CD14-positive monocyte (primary cell): ENCODE measurements at regions not wholly inside any gene's neighbourhood (a gene's known extent, or its start where the extent isn't known, plus 50 kb on each side); places are given as distances from the start of the nearest gene placed in this dataset.

Source experiments
- DNase-seq, 3 donors: peaks; one replicate each; pipeline ENCODE4 v3.0.0-alpha.2; 2011 to 2022
- H2AFZ ChIP-seq: 2 replicates; pipeline ENCODE4 v1.6.0; 2012; ENCODE audit warnings: mild to moderate bottlenecking, low read depth, low read length, inconsistent platforms; ENCODE audit not compliant: insufficient read depth, poor library complexity, severe bottlenecking
- H3K27ac ChIP-seq, 2 donors: 1 replicate in 1 of 2; 2 replicates in 1 of 2; pipeline ENCODE4 v1.5.1; 2012 to 2013; ENCODE audit warnings: low read length in 2 of 2, control low read depth in 1 of 2, inconsistent platforms in 1 of 2, low read depth in 1 of 2, mild to moderate bottlenecking in 1 of 2
- H3K27me3 ChIP-seq, 2 donors: one replicate each; pipeline versions ENCODE4 v1.6.0 to v1.6.1; 2011 to 2013; ENCODE audit warnings: low read length in 2 of 2; ENCODE audit not compliant: control insufficient read depth in 2 of 2, insufficient read depth in 2 of 2
- H3K36me3 ChIP-seq, 2 donors: replicated peaks in 1 of 2; 1 replicate in 1 of 2; 2 replicates in 1 of 2; pipeline versions ENCODE4 v1.5.1 to v1.6.1; 2012 to 2013; ENCODE audit warnings: low read length in 2 of 2, control low read depth in 1 of 2, inconsistent platforms in 1 of 2, mild to moderate bottlenecking in 1 of 2; ENCODE audit not compliant: insufficient read depth in 2 of 2, control insufficient read depth in 1 of 2
- H3K4me1 ChIP-seq, 2 donors: 1 replicate in 1 of 2; 2 replicates in 1 of 2; pipeline versions ENCODE4 v1.5.1 to v1.6.1; 2012 to 2013; ENCODE audit warnings: low read length in 2 of 2, control low read depth in 1 of 2, inconsistent platforms in 1 of 2, mild to moderate bottlenecking in 1 of 2, moderate library complexity in 1 of 2; ENCODE audit not compliant: insufficient read depth in 2 of 2, control insufficient read depth in 1 of 2
- H3K4me2 ChIP-seq: replicated peaks from 2 replicates; pipeline ENCODE3; 2012; ENCODE audit warnings: low read length, moderate library complexity, mild to moderate bottlenecking; ENCODE audit not compliant: poor library complexity, severe bottlenecking; ENCODE audit errors: extremely low read depth
- H3K4me3 ChIP-seq, 3 experiments: fragments of 200-600 bp in 1 of 3; sonication (generic) in 1 of 3; replicated peaks in 1 of 3; 1 replicate in 2 of 3; 2 replicates in 1 of 3; pipeline ENCODE4 v1.5.1; 2011 to 2013; ENCODE audit warnings: low read length in 3 of 3, mild to moderate bottlenecking in 3 of 3, control low read depth in 2 of 3, low read depth in 2 of 3, inconsistent platforms in 1 of 3, moderate library complexity in 1 of 3
- H3K79me2 ChIP-seq: 2 replicates; pipeline ENCODE4 v1.6.0; 2012; ENCODE audit warnings: mild to moderate bottlenecking, control low read depth, inconsistent platforms, low read length, moderate library complexity; ENCODE audit not compliant: insufficient read depth
- H3K9ac ChIP-seq: 2 replicates; pipeline ENCODE4 v1.6.0; 2017; ENCODE audit warnings: low read length, mild to moderate bottlenecking; ENCODE audit not compliant: insufficient read depth, poor library complexity, severe bottlenecking
- H3K9me3 ChIP-seq, 2 donors: replicated peaks in 1 of 2; 1 replicate in 1 of 2; 2 replicates in 1 of 2; pipeline versions ENCODE4 v1.5.1 to v1.6.1; 2012 to 2013; ENCODE audit warnings: low read length in 2 of 2, control low read depth in 1 of 2; ENCODE audit not compliant: control insufficient read depth in 1 of 2, insufficient read depth in 1 of 2
- H4K20me1 ChIP-seq: 2 replicates; pipeline ENCODE4 v1.6.0; 2012; ENCODE audit warnings: mild to moderate bottlenecking, low read length, control low read depth, moderate library complexity; ENCODE audit not compliant: insufficient read depth
- H3K27ac Mint-ChIP-seq, 7 donors: one replicate each; pipeline ENCODE4 v1.8.0; 2020; ENCODE audit warnings: mild to moderate bottlenecking in 7 of 7, mixed read lengths in 7 of 7, moderate library complexity in 6 of 7, inconsistent platforms in 2 of 7
- H3K27me3 Mint-ChIP-seq, 3 donors: one replicate each; pipeline ENCODE4 v1.8.0; 2021 to 2022; ENCODE audit warnings: low read depth in 3 of 3, mild to moderate bottlenecking in 3 of 3, mixed read lengths in 3 of 3, moderate library complexity in 3 of 3, inconsistent platforms in 1 of 3
- H3K36me3 Mint-ChIP-seq, 2 donors: one replicate each; pipeline ENCODE4 v1.8.0; 2020; ENCODE audit warnings: mixed read lengths in 2 of 2, inconsistent platforms in 1 of 2, mild to moderate bottlenecking in 1 of 2
- H3K4me1 Mint-ChIP-seq: one replicate; pipeline ENCODE4 v1.8.0; 2020; ENCODE audit warnings: mild to moderate bottlenecking, mixed read lengths
- H3K4me3 Mint-ChIP-seq, 2 donors: one replicate each; pipeline ENCODE4 v1.8.0; 2020; ENCODE audit warnings: mild to moderate bottlenecking in 2 of 2, mixed read lengths in 2 of 2, moderate library complexity in 1 of 2
- H3K9me3 Mint-ChIP-seq, 7 donors: one replicate each; pipeline ENCODE4 v1.8.0; 2020 to 2022; ENCODE audit warnings: mixed read lengths in 7 of 7, mild to moderate bottlenecking in 6 of 7, moderate library complexity in 6 of 7, inconsistent platforms in 2 of 7
- CTCF ChIP-seq: fragments of 200-600 bp; IDR thresholded peaks from one replicate; pipeline ENCODE4 v1.8.0; 2022; ENCODE audit warnings: antibody characterized with exemption, mild to moderate bottlenecking
- WGBS: methylation state at CpG from one replicate; pipeline ENCODE4 v1.1.5; 2013; ENCODE audit warnings: missing lambda C conversion rate; ENCODE audit not compliant: insufficient coverage; 5-methylcytosine and 5-hydroxymethylcytosine counted together
- intact Hi-C, 2 donors: fragments of 100-400 bp; cut with micrococcal nuclease; formaldehyde crosslinking; loops; one replicate each; pipeline versions ENCODE4 v1.15.0 to v1.15.1; 2023

- no peaks in the 10 kb centered on the region for H3K27me3 ChIP-seq
These were observed 125.5 kb upstream of the SERBP1 start for GRCh38 chr1:67555461-67556296.

GRCh38 chr1:67556297-67556900 lies 126.2 kb upstream of the SERBP1 start:
- H4K20me1 ChIP-seq: no peaks in the 10 kb centered on the region
- H3K27ac Mint-ChIP-seq: no peak overlapping the region
- H3K27ac ChIP-seq: no peak overlapping the region
- no peak overlapping the region for H3K4me2 ChIP-seq
- no peaks in the 10 kb centered on the region for H3K27me3 ChIP-seq
- H3K4me3 ChIP-seq: no peak overlapping the region
- H3K79me2 ChIP-seq: no peaks in the 10 kb centered on the region
- H3K4me3 Mint-ChIP-seq: no peak overlapping the region
- no peaks in the 10 kb centered on the region for H3K9me3 Mint-ChIP-seq
- H2AFZ ChIP-seq: peak overlapping the region; percentile 40
- peaks cover 0 to 6% (median under 1%) of the 10 kb centered on the region in 3 donors for H3K27me3 Mint-ChIP-seq
- 30% methylated on average over 4 of the region's 5 CpGs for WGBS
- peaks cover 21 to 29% of the 10 kb centered on the region in 2 donors for H3K4me1 ChIP-seq
- no peak for DNase-seq
- intact Hi-C loops: no loop called here
- H3K36me3 Mint-ChIP-seq: no peaks in the 10 kb centered on the region
- no peak for TF ChIP-seq CTCF
- no peak overlapping the region for H3K9ac ChIP-seq
- peaks cover 28% of the 10 kb centered on the region for H3K4me1 Mint-ChIP-seq
- H3K9me3 ChIP-seq: no peaks in the 10 kb centered on the region
- no peaks in the 10 kb centered on the region for H3K36me3 ChIP-seq

More at GRCh38 chr1:67555461-67556296, 125.5 kb upstream of the SERBP1 start:
- no peak for DNase-seq
- Mint-ChIP-seq H3K4me3 (no peak overlapping the region), H3K27me3 (peaks cover 1 to 6% (median 2%) of the 10 kb centered on the region in 3 donors), H3K9me3 (no peaks in the 10 kb centered on the region), H3K36me3 (no peaks in the 10 kb centered on the region), H3K27ac (no peak overlapping the region), H3K4me1 (peaks cover 21% of the 10 kb centered on the region)
- Histone ChIP-seq H3K27ac (no peak overlapping the region), H3K9me3 (no peaks in the 10 kb centered on the region), H2AFZ (peak overlapping the region; percentile 40), H4K20me1 (no peaks in the 10 kb centered on the region), H3K4me3 (no peak overlapping the region), H3K4me1 (peaks cover 14 to 21% of the 10 kb centered on the region in 2 donors), H3K36me3 (no peaks in the 10 kb centered on the region), H3K4me2 (no peak overlapping the region), H3K9ac (no peak overlapping the region), H3K79me2 (no peaks in the 10 kb centered on the region)
- intact Hi-C loops: no loop called here
- WGBS: 76% methylated on average over 8 of the region's 15 CpGs
- no peak for TF ChIP-seq CTCF
